ENCODE measurements at regions not wholly inside any gene's neighbourhood (a gene's known extent, or its start where the extent isn't known, plus 50 kb on each side); places are given as distances from the start of the nearest gene placed in this dataset.

GRCh38 chr19:31570718-31571117 is 221.5 kb upstream of the TSHZ3 start:
- TF ChIP-seq POLR2A (IDR thresholded peaks at IDR 0.05) (no peak), CTCF (IDR thresholded peaks at IDR 0.05) (no peak), EP300 (IDR thresholded peaks at IDR 0.05) (no peak)

Measured in upper lobe of left lung (tissue), 4 donors.